SH-SY5Y (cell line): ENCODE measurements at regions not wholly inside any gene's neighbourhood (a gene's known extent, or its start where the extent isn't known, plus 50 kb on each side); places are given as distances from the start of the nearest gene placed in this dataset.

Experiments
- GATA2 ChIP-seq: IDR thresholded peaks from 2 replicates; pipeline ENCODE4 v1.6.1; 2011; ENCODE audit warnings: mild to moderate bottlenecking, low read depth, low read length
- GATA3 ChIP-seq: IDR thresholded peaks from 2 replicates; pipeline ENCODE4 v1.6.1; 2011; ENCODE audit warnings: low read depth, mild to moderate bottlenecking, low read length, moderate library complexity

- TF ChIP-seq GATA2 = no peak
- no peak for TF ChIP-seq GATA3
These were observed 620.8 kb downstream of the RFPL4B start for GRCh38 chr6:112967974-112968373.
